Stimulated activated CD8-positive, alpha-beta memory T cell treated with anti-CD3 and anti-CD28 coated beads, Interleukin-2, amount 100 ng/mL, for 48 hours (primary cell): ENCODE measurements at regions not wholly inside any gene's neighbourhood (a gene's known extent, or its start where the extent isn't known, plus 50 kb on each side); places are given as distances from the start of the nearest gene placed in this dataset.

Experiments used
- DNase-seq, 2 donors: peaks; one replicate each; pipeline ENCODE4 v3.0.0-alpha.2; 2020; ENCODE audit warnings: low read depth in 2 of 2

GRCh38 chr2:425947-426346 is 138.1 kb upstream of the ALKAL2 start:
- no peak for DNase-seq

DNA sequence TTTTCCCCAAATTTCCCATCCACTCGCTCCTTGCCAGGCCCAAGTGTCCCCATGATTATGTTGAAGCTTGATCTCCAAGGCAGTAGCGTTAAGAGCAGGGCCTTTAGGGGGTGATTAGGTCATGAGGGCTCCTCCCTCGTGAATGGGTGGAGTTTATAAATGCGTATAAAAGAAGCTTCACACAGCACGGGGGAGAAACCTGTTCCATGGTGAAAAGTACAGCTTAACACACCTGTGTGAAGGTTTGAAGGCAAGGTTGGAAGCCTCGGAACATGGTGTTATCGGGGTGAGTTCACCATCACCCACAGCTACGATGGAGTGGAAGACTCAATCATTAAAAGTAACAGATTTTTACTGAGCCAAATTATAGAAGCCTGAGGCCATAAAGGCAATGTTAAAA is 137.4 kb upstream of the ALKAL2 start:
- DNase-seq: no peak

DNA sequence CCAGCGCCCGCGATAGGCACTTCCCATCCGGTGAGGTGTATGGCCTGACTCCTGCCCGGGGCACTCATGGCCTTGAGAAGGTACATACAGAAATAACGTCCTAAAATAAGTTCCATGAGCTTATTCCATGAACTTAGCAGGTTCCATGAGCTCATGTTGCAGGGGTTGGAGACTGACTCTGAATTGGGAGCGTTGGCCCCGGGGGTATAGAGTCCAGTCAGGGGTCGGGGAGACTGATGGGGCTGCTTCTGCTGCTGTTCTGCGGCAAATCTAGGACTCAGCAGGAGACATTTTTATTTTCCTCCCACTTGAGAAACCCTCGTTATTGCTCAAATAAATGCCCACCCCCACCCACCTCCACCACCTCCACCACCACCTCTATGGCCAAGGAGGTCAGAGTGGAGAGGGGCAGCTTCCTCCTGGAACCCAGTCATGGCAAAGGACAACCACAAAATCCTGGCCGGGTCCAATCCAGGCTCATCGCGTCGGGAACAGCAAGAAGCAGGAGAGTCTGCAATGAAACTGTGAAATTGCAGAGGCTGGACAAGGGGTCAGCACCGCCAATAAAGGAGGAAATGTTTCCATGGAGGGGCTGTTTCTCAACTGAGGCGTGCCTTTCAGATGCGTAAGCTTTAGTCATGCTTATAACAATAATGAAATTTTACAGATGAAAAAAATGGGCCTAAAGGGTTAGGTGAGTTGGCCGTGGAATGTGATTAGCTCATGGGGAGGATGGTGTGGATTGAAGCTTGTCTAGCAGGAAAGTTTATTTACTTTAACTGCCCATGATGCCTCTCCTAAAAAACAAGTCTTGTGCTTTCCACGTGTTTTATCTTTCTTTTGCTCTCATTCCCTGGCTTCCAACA is 136.6 kb upstream of the ALKAL2 start:
- no peak for DNase-seq

DNA sequence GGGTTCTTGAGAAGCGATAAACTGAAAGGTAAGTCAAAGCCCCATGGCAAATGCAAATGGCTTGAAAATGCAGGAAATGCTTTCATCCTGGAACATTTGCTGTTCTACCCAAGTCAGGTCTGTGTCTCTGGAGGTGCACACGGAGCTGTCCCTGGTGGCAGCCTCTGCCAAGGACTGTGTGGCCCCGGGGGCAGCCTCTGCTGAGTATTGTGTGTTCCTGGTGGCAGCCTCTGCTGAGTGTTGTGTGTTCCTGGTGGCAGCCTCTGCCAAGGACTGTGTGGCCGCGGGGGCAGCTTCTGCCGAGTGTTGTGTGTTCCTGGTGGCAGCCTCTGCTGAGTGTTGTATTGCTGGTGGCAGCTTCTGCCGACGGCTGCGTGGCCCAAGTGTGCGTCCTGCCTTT is 135.6 kb upstream of the ALKAL2 start:
- no peak for DNase-seq

DNA sequence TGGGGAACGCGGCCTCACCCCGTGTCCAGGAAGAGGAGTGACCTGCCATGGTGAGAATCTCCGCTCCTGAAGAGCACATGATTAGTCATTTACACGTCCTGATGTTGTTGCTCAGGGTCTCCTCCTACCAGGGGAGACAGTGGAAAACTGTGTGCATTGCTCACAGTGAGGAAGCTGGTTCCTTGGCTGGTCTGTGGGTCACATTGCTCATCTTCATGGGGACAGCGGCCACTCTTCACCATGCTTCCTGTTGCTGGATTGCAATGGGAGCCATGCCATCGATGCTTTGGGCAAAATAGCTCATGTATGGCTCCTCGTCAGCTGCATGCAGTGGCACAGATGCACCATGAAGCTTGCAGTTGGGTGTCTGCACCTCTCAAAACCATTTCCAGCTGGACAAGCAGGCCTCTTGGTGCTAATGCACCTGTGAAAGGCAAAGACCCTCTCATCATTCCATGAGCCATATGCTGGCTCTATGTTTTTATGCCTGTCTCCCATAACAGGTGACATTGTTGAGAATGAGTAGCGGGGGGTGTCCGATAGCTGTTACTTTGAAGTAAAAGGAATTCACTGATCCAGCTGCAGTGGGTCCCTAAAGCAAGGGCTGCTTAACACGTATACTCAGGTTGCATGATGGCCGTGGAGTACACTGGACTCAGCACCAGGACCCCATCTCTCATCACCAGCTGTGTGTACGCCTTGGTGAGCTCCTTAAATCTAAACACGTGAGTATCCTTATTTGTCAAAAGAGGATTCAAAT is 135.0 kb upstream of the ALKAL2 start:
- no peak for DNase-seq

DNA sequence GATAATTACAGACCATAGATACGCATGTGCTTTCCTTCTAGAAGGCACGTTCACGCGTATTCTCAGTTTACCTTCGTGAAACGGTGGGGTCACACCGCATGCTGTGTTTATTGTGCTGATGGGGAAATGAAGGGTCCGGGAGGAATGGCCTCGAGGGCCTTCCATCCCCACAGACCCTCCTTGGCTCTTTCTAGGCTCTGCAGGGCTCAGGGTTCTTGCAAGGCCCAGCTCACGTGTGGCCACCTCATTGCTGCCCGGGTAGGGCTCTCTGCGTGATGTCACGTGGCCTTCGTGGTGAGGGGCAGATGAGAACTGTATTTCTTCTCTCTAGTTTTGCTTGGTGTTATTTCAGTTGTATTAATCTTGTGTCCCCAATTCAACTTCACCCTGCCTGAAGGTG is 133.5 kb upstream of the ALKAL2 start:
- no peak for DNase-seq

DNA sequence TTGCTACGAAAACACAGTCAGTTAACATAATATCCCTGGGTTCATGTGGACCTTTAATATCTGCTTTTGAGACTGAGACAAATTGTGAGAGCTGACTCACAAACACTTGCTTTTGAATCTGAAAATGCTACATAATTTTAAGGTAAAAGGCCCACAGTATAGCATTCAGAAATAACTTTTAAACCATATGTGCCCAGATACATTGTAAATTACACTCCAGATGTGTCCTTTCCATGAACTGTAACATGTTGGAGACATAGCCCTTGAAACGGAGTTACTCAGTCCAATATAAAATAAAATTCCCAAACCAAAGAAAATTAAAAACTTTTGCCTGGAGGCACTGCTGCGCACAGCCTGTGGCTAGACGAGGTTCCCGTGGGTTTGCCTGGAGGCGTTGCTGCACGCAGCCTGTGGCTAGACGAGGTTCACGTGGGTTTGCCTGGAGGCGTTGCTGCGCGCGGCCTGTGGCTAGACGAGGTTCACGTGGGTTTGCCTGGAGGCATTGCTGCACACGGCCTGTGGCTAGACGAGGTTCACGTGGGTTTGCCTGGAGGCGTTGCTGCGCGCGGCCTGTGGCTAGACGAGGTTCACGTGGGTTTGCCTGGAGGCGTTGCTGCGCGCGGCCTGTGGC is 131.9 kb upstream of the ALKAL2 start:
- DNase-seq: no peak

DNA sequence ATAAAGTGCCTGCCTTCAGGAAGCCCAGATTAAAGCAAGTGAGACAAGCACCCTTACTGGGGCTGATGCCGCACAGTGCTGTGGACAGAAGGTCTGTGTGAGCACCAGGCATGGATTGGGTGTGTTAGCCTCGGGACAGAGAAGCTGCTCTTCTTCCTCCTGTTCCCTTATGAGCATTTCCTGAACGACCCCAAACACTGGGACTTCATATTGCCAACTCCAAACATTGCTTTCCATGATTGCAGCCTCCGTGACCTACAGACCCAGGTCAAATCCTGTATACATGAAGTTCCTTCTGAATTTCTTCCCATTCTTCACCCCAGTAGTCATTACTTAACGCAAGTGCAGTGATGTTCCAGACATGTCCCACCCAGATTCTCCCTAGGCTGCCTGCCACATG is 129.8 kb upstream of the ALKAL2 start:
- DNase-seq: no peak

- DNase-seq: no peak
Observed at GRCh38 chr2:417006-417405, 129.1 kb upstream of the ALKAL2 start.

- no peak for DNase-seq
Observed at GRCh38 chr2:415986-416610, 128.2 kb upstream of the ALKAL2 start.

DNA sequence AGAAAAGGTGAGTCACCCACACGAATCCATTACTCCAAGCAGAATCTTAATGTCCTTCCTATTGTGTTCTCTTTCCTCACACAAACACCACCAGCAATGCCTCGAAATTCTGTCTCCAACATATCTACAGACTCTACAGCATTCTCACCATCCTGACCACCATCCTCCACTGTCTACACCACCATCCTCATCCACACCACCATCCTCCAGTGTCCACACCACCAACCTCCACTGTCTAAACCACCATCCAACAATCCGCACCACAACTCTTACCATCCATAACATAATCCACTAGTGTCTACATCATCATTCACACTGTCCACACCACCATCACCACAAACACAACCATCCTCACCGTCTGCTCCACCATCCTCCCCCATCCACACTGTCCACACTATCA is 121.6 kb upstream of the ALKAL2 start:
- DNase-seq: no peak

- DNase-seq: no peak
Observed at GRCh38 chr2:407630-408029, 119.7 kb upstream of the ALKAL2 start.

DNA sequence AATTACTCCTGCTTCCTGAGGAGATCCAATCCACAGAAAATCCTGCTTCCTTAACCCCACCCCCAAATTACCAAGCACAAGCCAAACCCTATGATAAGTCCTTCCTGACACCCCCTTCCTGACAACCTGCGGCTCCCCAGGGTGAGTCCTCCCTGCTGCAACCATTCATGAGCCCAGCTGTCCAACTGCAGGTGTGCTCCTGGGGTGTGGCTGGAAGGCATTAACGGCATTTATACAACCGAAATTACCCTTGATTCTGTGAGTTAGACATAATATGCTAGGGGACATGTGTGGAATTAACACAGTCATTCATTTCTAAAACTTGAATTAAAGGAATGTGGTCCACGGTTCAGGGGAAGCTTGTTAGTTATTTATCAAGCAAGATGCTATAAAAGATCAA is 119.0 kb upstream of the ALKAL2 start:
- DNase-seq: no peak

DNA sequence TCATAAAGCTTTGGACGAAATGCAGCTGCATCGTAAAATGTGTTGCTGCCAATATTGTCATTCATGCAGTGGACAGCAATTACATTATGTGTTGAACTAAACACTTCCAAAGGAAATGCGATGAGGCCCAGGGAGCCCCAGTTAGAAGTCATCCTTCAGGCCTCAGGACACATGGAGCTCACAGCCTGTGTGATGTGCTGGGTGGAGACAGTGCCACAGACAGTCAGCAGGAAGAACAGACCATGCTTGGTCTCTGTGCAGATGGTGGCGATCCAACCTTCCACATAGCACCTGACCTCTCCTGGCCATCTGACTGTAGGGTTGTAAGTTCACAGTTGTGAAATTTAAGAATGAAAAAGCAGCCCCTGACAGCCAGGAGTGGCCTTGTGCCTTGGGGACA is 118.3 kb upstream of the ALKAL2 start:
- DNase-seq: no peak

GRCh38 chr2:404581-404980 is 116.7 kb upstream of the ALKAL2 start:
- no peak for DNase-seq

DNA sequence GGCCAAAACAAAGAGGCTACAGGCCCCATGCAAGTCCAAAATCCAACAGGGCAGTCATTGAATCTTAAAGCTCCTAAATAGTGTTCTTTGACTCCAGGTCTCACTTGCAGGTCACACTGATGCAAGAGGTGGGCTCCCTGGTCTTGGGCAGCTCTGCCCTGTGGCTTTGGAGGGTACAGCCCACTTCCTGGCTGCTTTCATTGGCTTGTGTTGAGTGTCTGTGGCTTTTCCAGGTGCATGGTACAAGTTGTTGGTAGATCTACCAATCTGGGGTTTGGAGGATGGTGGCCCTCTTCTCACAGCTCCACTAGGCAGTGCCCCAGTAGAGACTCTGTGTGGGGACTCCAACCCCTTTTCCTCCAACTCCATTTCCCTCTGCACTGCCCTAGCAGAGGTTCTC is 115.8 kb upstream of the ALKAL2 start:
- DNase-seq: no peak

DNA sequence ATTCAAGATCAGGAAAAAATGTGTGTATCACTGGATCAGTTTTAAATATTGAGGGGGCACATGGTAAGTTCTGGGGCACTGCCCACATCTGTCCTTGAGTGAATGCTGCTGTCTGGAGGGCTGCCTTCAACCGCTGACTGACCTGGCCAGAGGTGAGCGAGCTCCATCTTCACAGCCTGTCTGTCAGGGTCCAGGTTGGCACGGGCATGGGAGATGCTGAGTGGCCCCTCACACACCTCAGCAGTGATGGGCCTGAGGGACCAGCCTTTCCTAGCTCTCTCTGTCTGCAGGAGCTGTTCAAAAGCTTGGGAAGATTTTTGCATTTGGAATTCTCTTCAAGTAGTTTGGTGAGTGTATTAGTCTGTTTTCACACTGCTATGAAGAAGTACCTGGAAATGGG is 114.8 kb upstream of the ALKAL2 start:
- no peak for DNase-seq

GRCh38 chr2:402206-402605 is 114.3 kb upstream of the ALKAL2 start:
- no peak for DNase-seq

- no peak for DNase-seq
Observed at GRCh38 chr2:401019-401679, 113.3 kb upstream of the ALKAL2 start.

DNA sequence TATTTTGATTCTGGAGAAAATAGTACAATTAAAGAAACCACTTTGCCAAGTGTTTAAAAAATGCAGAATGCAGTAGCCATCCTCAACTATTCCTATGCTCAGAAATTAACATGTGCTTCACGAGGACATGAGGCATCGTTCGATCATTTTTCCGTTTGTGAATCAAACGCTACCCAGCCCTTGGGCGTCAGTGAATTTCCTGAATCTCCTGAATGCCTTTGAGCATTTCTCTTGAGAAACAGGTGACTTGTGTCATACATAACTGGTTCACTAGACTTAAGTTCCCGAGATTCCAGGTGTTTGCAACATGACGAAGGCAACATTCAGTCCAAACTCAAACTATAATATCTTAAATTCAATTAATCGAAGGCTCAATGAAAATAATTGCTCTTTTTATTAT is 110.0 kb upstream of the ALKAL2 start:
- no peak for DNase-seq

GRCh38 chr2:397521-397920 is 109.6 kb upstream of the ALKAL2 start:
- no peak for DNase-seq

- DNase-seq: no peak
Observed at GRCh38 chr2:396903-397302, 109.0 kb upstream of the ALKAL2 start.
